DOHH2 (cell line): ENCODE measurements at regions not wholly inside any gene's neighbourhood (a gene's known extent, or its start where the extent isn't known, plus 50 kb on each side); places are given as distances from the start of the nearest gene placed in this dataset.

Experiments
- H3F3A ChIP-seq: fragments of 200-600 bp; sonication (generic), shearing (Covaris generic); 2 replicates; pipeline ENCODE4 v1.6.0; 2016; ENCODE audit warnings: antibody characterized with exemption, mild to moderate bottlenecking; ENCODE audit not compliant: control insufficient read depth, insufficient read depth
- H3K27ac ChIP-seq: fragments of 200-600 bp; sonication (generic); 2 replicates; pipeline ENCODE4 v1.5.1; 2014; ENCODE audit warnings: low read depth, mild to moderate bottlenecking, low read length, moderate library complexity
- H3K27me3 ChIP-seq: fragments of 200-600 bp; sonication (generic); 2 replicates; pipeline ENCODE4 v1.6.1; 2014; ENCODE audit warnings: mild to moderate bottlenecking, low read length, mixed read lengths; ENCODE audit not compliant: control insufficient read depth
- H3K36me3 ChIP-seq: fragments of 200-600 bp; sonication (generic); 2 replicates; pipeline ENCODE4 v1.6.1; 2014; ENCODE audit warnings: mild to moderate bottlenecking, low read length, moderate library complexity, mixed read lengths; ENCODE audit not compliant: control insufficient read depth
- H3K4me1 ChIP-seq: fragments of 200-600 bp; sonication (generic); 2 replicates; pipeline ENCODE4 v1.6.1; 2014; ENCODE audit warnings: mild to moderate bottlenecking, low read length, mixed read lengths; ENCODE audit not compliant: control insufficient read depth
- H3K4me2 ChIP-seq: fragments of 200-600 bp; sonication (generic); 2 replicates; pipeline ENCODE4 v1.6.0; 2014; ENCODE audit warnings: mild to moderate bottlenecking, low read length, moderate library complexity
- H3K4me3 ChIP-seq: fragments of 200-600 bp; sonication (generic); 2 replicates; pipeline ENCODE4 v1.5.1; 2014; ENCODE audit warnings: mild to moderate bottlenecking, low read length, mixed read lengths
- H3K79me2 ChIP-seq: fragments of 200-600 bp; sonication (generic); 2 replicates; pipeline ENCODE4 v1.6.1; 2014; ENCODE audit warnings: mild to moderate bottlenecking, low read length, mixed read lengths; ENCODE audit not compliant: control insufficient read depth
- H3K9me2 ChIP-seq: fragments of 200-600 bp; sonication (generic); replicated peaks from 2 replicates; pipeline ENCODE4 v1.6.1; 2014; ENCODE audit warnings: mild to moderate bottlenecking, low read length, mixed read lengths; ENCODE audit not compliant: control insufficient read depth
- H3K9me3 ChIP-seq: fragments of 200-600 bp; sonication (generic); 2 replicates; pipeline ENCODE4 v1.6.1; 2014; ENCODE audit warnings: antibody characterized with exemption, low read length, mixed read lengths; ENCODE audit not compliant: control insufficient read depth, insufficient read depth
- H4K20me1 ChIP-seq: fragments of 200-600 bp; sonication (generic); 2 replicates; pipeline ENCODE4 v1.6.0; 2014; ENCODE audit warnings: low read depth, mild to moderate bottlenecking, antibody characterized with exemption, low read length, moderate library complexity; ENCODE audit not compliant: control insufficient read depth, insufficient read depth
- CTCF ChIP-seq: fragments of 200-600 bp; sonication (generic); IDR thresholded peaks from one replicate; pipeline ENCODE4 v1.5.1; 2014; ENCODE audit warnings: antibody characterized with exemption, mild to moderate bottlenecking, low read depth, low read length; ENCODE audit not compliant: poor library complexity, severe bottlenecking
- EZH2phosphoT487 ChIP-seq: fragments of 200-600 bp; sonication (generic); IDR thresholded peaks from 2 replicates; pipeline ENCODE4 v1.6.1; 2017; ENCODE audit warnings: borderline replicate concordance, mild to moderate bottlenecking, antibody characterized with exemption, low read length, moderate library complexity, mixed read lengths

- no peaks in the 10 kb centered on the region for H3K79me2 ChIP-seq
- no peak overlapping the region for H3K27ac ChIP-seq
- H3F3A ChIP-seq: no peaks in the 10 kb centered on the region
- H3K36me3 ChIP-seq: no peaks in the 10 kb centered on the region
- no peaks in the 10 kb centered on the region for H3K27me3 ChIP-seq
- no peaks in the 10 kb centered on the region for H4K20me1 ChIP-seq
- TF ChIP-seq CTCF: no peak
- TF ChIP-seq EZH2phosphoT487: no peak
- no peak overlapping the region for H3K4me3 ChIP-seq
- no peak overlapping the region for H3K4me2 ChIP-seq
- no peaks in the 10 kb centered on the region for H3K4me1 ChIP-seq
- no peaks in the 10 kb centered on the region for H3K9me2 ChIP-seq
- H3K9me3 ChIP-seq: no peaks in the 10 kb centered on the region
These were observed 112.2 kb upstream of the REG3G start for GRCh38 chr2:78913257-78913656.

- no peaks in the 10 kb centered on the region for H3K9me3 ChIP-seq
- no peaks in the 10 kb centered on the region for H3K36me3 ChIP-seq
- H3K9me2 ChIP-seq: no peaks in the 10 kb centered on the region
- H3K4me2 ChIP-seq: no peak overlapping the region
- H3K4me3 ChIP-seq: no peak overlapping the region
- TF ChIP-seq CTCF: no peak
- TF ChIP-seq EZH2phosphoT487: no peak
- H3K27ac ChIP-seq: no peak overlapping the region
- no peaks in the 10 kb centered on the region for H3K79me2 ChIP-seq
- no peaks in the 10 kb centered on the region for H3K4me1 ChIP-seq
- H3F3A ChIP-seq: no peaks in the 10 kb centered on the region
- no peaks in the 10 kb centered on the region for H3K27me3 ChIP-seq
- H4K20me1 ChIP-seq: no peaks in the 10 kb centered on the region
These were observed 100.2 kb upstream of the REG3G start for GRCh38 chr2:78925258-78925657.

- H4K20me1 ChIP-seq: no peaks in the 10 kb centered on the region
- no peak overlapping the region for H3K27ac ChIP-seq
- no peaks in the 10 kb centered on the region for H3K4me1 ChIP-seq
- H3K9me2 ChIP-seq: no peaks in the 10 kb centered on the region
- H3K9me3 ChIP-seq: no peaks in the 10 kb centered on the region
- no peaks in the 10 kb centered on the region for H3K36me3 ChIP-seq
- H3K4me3 ChIP-seq: no peak overlapping the region
- H3K79me2 ChIP-seq: no peaks in the 10 kb centered on the region
- H3K4me2 ChIP-seq: no peak overlapping the region
- no peaks in the 10 kb centered on the region for H3F3A ChIP-seq
- TF ChIP-seq CTCF (no peak), EZH2phosphoT487 (no peak)
- no peaks in the 10 kb centered on the region for H3K27me3 ChIP-seq
These were observed 97.0 kb upstream of the REG3G start for GRCh38 chr2:78928502-78928901.

GRCh38 chr2:78940998-78941397 lies 84.5 kb upstream of the REG3G start:
- no peak for TF ChIP-seq EZH2phosphoT487
- no peak for TF ChIP-seq CTCF
- H3K79me2 ChIP-seq: no peaks in the 10 kb centered on the region
- H3F3A ChIP-seq: no peaks in the 10 kb centered on the region
- H3K4me2 ChIP-seq: no peak overlapping the region
- H4K20me1 ChIP-seq: no peaks in the 10 kb centered on the region
- no peaks in the 10 kb centered on the region for H3K27me3 ChIP-seq
- H3K36me3 ChIP-seq: no peaks in the 10 kb centered on the region
- no peak overlapping the region for H3K27ac ChIP-seq
- H3K4me3 ChIP-seq: no peak overlapping the region
- no peaks in the 10 kb centered on the region for H3K4me1 ChIP-seq
- no peaks in the 10 kb centered on the region for H3K9me2 ChIP-seq
- no peaks in the 10 kb centered on the region for H3K9me3 ChIP-seq
